GM12878 (cell line): ENCODE measurements at regions not wholly inside any gene's neighbourhood (a gene's known extent, or its start where the extent isn't known, plus 50 kb on each side); places are given as distances from the start of the nearest gene placed in this dataset.

Source experiments
- ATAC-seq: fragments of 200-7000 bp; cut with Tn5 transposase; 3 replicates; pipeline ENCODE4 v1.9.1; 2020; ENCODE audit warnings: mild to moderate bottlenecking, moderate library complexity
- BruUV-seq: library from RNA; stranded (reverse); fragments of 400-500 nt; replicated peaks from 2 replicates; lab custom pipeline; 2021; lab: Mats Ljungman, UMichigan
- CTCF ChIA-PET: fragments of 300-600 bp; sonication (Branson Sonifier 250); formaldehyde crosslinking; extraction: SDS; loops from one replicate; lab custom pipeline; 2021; ENCODE audit warnings: inconsistent platforms; lab: Yijun Ruan, JAX
- POLR2A ChIA-PET: fragments of 350-600 bp; formaldehyde crosslinking; extraction: SDS; loops from one replicate; lab custom pipeline; 2021; ENCODE audit warnings: inconsistent platforms; lab: Charles Lee
- RAD21 ChIA-PET: fragments of 300-600 bp; sonication (Branson Sonifier 250); formaldehyde crosslinking; loops from one replicate; lab custom pipeline; 2023; ENCODE audit warnings: antibody characterized with exemption; ENCODE audit not compliant: unreplicated experiment; lab: Charles Lee
- SMC1A ChIA-PET: fragments of 300-600 bp; sonication (Branson Sonifier 250); formaldehyde crosslinking; loops from one replicate; lab custom pipeline; 2023; ENCODE audit not compliant: unreplicated experiment, uncharacterized antibody; lab: Charles Lee
- DNase-seq: peaks from one replicate; pipeline ENCODE4 v3.0.0-alpha.2; 2011; ENCODE audit warnings: low read depth, low spot score
- FAIRE-seq: peaks from 3 replicates; lab custom pipeline; 2011; peaks lifted over from hg19 to GRCh38; lab: Jason Lieb, UNC
- H2AFZ ChIP-seq: 2 replicates; pipeline ENCODE4 v1.6.0; 2011; ENCODE audit warnings: low read depth, low read length, control low read depth; ENCODE audit not compliant: control insufficient read depth
- H3K27ac ChIP-seq: 2 replicates; pipeline ENCODE4 v1.5.1; 2011; ENCODE audit warnings: control low read depth; ENCODE audit not compliant: control insufficient read depth, insufficient read depth
- H3K27me3 ChIP-seq, 2 experiments: replicated peaks in 1 of 2; 2 replicates each; pipeline versions ENCODE4 v1.6.0 to v1.6.1; 2011; ENCODE audit warnings: low read length in 1 of 2; ENCODE audit not compliant: control insufficient read depth in 2 of 2, insufficient read depth in 2 of 2
- H3K36me3 ChIP-seq, 2 experiments: 2 replicates each; pipeline ENCODE4 v1.5.1; 2011; ENCODE audit warnings: low read length in 1 of 2; ENCODE audit not compliant: control insufficient read depth in 2 of 2, insufficient read depth in 2 of 2
- H3K4me1 ChIP-seq: 2 replicates; pipeline ENCODE4 v1.6.1; 2011; ENCODE audit warnings: mild to moderate bottlenecking, low read length, moderate library complexity, mixed read lengths; ENCODE audit not compliant: control insufficient read depth, insufficient read depth
- H3K4me2 ChIP-seq: 2 replicates; pipeline ENCODE4 v1.6.0; 2011; ENCODE audit warnings: control low read depth; ENCODE audit not compliant: control insufficient read depth, insufficient read depth
- H3K4me3 ChIP-seq: fragments of 200-600 bp; sonication (generic); 2 replicates; pipeline ENCODE4 v1.5.1; 2016
- H3K79me2 ChIP-seq: 2 replicates; pipeline ENCODE4 v1.6.0; 2011; ENCODE audit warnings: low read length; ENCODE audit not compliant: control insufficient read depth, insufficient read depth
- H3K9ac ChIP-seq: 2 replicates; pipeline ENCODE4 v1.8.0; 2011; ENCODE audit warnings: low read length, control low read depth, mixed read lengths; ENCODE audit not compliant: control insufficient read depth, insufficient read depth
- H3K9me3 ChIP-seq: replicated peaks from 3 replicates; pipeline ENCODE4 v1.5.1; 2011; ENCODE audit warnings: mild to moderate bottlenecking, low read length; ENCODE audit not compliant: control insufficient read depth, insufficient read depth
- H4K20me1 ChIP-seq: 2 replicates; pipeline ENCODE4 v1.6.0; 2011; ENCODE audit not compliant: control insufficient read depth, insufficient read depth
- IKZF1 ChIP-seq: fragments of 450-650 bp; conservative IDR thresholded peaks from 2 replicates; pipeline ENCODE4 v1.6.1; 2017; ENCODE audit warnings: antibody characterized with exemption, mild to moderate bottlenecking
- LARP7 ChIP-seq: fragments of 450-650 bp; IDR thresholded peaks from 2 replicates; pipeline ENCODE4 v1.6.1; 2017; ENCODE audit warnings: mild to moderate bottlenecking
- MTA2 ChIP-seq: fragments of 450-650 bp; IDR thresholded peaks from 2 replicates; pipeline ENCODE4 v1.6.1; 2016; ENCODE audit warnings: low read depth, mild to moderate bottlenecking, moderate library complexity
- NFYB ChIP-seq: IDR thresholded peaks from 2 replicates; pipeline ENCODE4 v1.6.1; 2011; ENCODE audit warnings: low read depth, mild to moderate bottlenecking, low read length, improper control_type of control experiment, moderate library complexity; ENCODE audit not compliant: insufficient read depth
- PRDM15 ChIP-seq: fragments of 450-650 bp; formaldehyde crosslinking; IDR thresholded peaks from 2 replicates; pipeline ENCODE4 v1.4.0; 2020; ENCODE audit warnings: mild to moderate bottlenecking, moderate library complexity
- STAT3 ChIP-seq: IDR thresholded peaks from 2 replicates; pipeline ENCODE4 v1.6.1; 2011; ENCODE audit warnings: low read depth, low read length, improper control_type of control experiment
- YY1 ChIP-seq: IDR thresholded peaks from 2 replicates; pipeline ENCODE4 v1.6.1; 2011; ENCODE audit warnings: low read depth, mild to moderate bottlenecking, low read length
- WGBS: methylation state at CpG from one replicate; pipeline ENCODE4 v1.1.6; 2016; ENCODE audit warnings: low lambda C conversion rate; ENCODE audit not compliant: insufficient replicate concordance, insufficient coverage; ENCODE audit errors: missing lambda C conversion rate; 5-methylcytosine and 5-hydroxymethylcytosine counted together
- in situ Hi-C: fragments of 300-500 bp; cut with MboI; formaldehyde crosslinking; loops from 9 replicates; pipeline ENCODE4 v1.14.3; 2018; ENCODE audit warnings: mixed read lengths
- intact Hi-C: fragments of 100-400 bp; cut with micrococcal nuclease; formaldehyde crosslinking; loops from one replicate; pipeline ENCODE4 v1.14.2; 2022; ENCODE audit not compliant: unreplicated experiment
- TF ChIP-seq, protein P1 (sequence below): fragments of 450-650 bp; IDR thresholded peaks from 2 replicates; pipeline ENCODE4 v1.6.1; 2017; ENCODE audit warnings: mild to moderate bottlenecking

- no peak for TF ChIP-seq YY1
- no peak for TF ChIP-seq IKZF1
- no peak for TF ChIP-seq NFYB
- no peak for TF ChIP-seq LARP7
- TF ChIP-seq STAT3, result no peak
- TF ChIP-seq, protein P1, sequence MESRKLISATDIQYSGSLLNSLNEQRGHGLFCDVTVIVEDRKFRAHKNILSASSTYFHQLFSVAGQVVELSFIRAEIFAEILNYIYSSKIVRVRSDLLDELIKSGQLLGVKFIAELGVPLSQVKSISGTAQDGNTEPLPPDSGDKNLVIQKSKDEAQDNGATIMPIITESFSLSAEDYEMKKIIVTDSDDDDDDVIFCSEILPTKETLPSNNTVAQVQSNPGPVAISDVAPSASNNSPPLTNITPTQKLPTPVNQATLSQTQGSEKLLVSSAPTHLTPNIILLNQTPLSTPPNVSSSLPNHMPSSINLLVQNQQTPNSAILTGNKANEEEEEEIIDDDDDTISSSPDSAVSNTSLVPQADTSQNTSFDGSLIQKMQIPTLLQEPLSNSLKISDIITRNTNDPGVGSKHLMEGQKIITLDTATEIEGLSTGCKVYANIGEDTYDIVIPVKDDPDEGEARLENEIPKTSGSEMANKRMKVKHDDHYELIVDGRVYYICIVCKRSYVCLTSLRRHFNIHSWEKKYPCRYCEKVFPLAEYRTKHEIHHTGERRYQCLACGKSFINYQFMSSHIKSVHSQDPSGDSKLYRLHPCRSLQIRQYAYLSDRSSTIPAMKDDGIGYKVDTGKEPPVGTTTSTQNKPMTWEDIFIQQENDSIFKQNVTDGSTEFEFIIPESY, result no peak
- TF ChIP-seq MTA2, result no peak
- no peak for TF ChIP-seq PRDM15
- CTCF ChIA-PET, result interaction anchor here (0.6 to 1.0 kb wide), 6 partner anchors 14 to 447 kb away, joined by 3 read pairs; no protein-coding TSS in a partner anchor
Measured at GRCh38 chr3:5305684-5305989, 118.1 kb downstream of the EDEM1 start.

More at GRCh38 chr3:5305684-5305989, 118.1 kb downstream of the EDEM1 start:
- SMC1A ChIA-PET, result no interaction called here
- in situ Hi-C loops, result loop anchor here (10.0 kb wide), 1 partner anchor 1489 kb away; no protein-coding TSS in a partner anchor
- H3K79me2 ChIP-seq, result no peaks in the 10 kb centered on the region
- ATAC-seq (peak; percentile 53), FAIRE-seq (no peak), DNase-seq (no peak)
- H3K4me2 ChIP-seq, result no peak overlapping the region
- no peak overlapping the region for H3K27ac ChIP-seq
- no peaks in the 10 kb centered on the region for H3K27me3 ChIP-seq
- intact Hi-C loops, result loop anchor here (1.0 to 5.0 kb wide), 5 partner anchors 79 to 1493 kb away; no protein-coding TSS in a partner anchor
- no peak overlapping the region for H3K4me3 ChIP-seq
- no TSS peak for BruUV-seq
- H3K9me3 ChIP-seq, result no peaks in the 10 kb centered on the region
- no peaks in the 10 kb centered on the region for H3K36me3 ChIP-seq
- WGBS, result 77% methylated on average over 3 of the region's 3 CpGs
- H2AFZ ChIP-seq, result no peak overlapping the region
- no peaks in the 10 kb centered on the region for H4K20me1 ChIP-seq
- POLR2A ChIA-PET, result no interaction called here
- no peak overlapping the region for H3K9ac ChIP-seq
- H3K4me1 ChIP-seq, result no peaks in the 10 kb centered on the region
- RAD21 ChIA-PET, result no interaction called here
